GM13976 (cell line): ENCODE measurements at regions not wholly inside any gene's neighbourhood (a gene's known extent, or its start where the extent isn't known, plus 50 kb on each side); places are given as distances from the start of the nearest gene placed in this dataset.

Experiments used
- DNase-seq: peaks from one replicate; pipeline ENCODE4 v3.0.0; 2012; ENCODE audit warnings: low spot score
- in situ Hi-C: fragments of 300-500 bp; cut with MboI; formaldehyde crosslinking; loops from one replicate; pipeline ENCODE4 v1.12.0; 2022; ENCODE audit warnings: low sequenced_read_pairs, mixed read lengths, inconsistent platforms; ENCODE audit not compliant: unreplicated experiment
- TF ChIP-seq, protein P1 (sequence below): IDR thresholded peaks from 2 replicates; pipeline ENCODE4 v1.5.1; 2012; ENCODE audit warnings: borderline replicate concordance, mild to moderate bottlenecking; ENCODE audit not compliant: insufficient read depth; ENCODE audit errors: extremely low read depth, missing control alignments, control extremely low read depth

GRCh38 chr9:11457825-11458790 is 845.3 kb upstream of the PTPRD start:
- DNase-seq = no peak
- in situ Hi-C loops = no loop called here
- TF ChIP-seq, protein P1, sequence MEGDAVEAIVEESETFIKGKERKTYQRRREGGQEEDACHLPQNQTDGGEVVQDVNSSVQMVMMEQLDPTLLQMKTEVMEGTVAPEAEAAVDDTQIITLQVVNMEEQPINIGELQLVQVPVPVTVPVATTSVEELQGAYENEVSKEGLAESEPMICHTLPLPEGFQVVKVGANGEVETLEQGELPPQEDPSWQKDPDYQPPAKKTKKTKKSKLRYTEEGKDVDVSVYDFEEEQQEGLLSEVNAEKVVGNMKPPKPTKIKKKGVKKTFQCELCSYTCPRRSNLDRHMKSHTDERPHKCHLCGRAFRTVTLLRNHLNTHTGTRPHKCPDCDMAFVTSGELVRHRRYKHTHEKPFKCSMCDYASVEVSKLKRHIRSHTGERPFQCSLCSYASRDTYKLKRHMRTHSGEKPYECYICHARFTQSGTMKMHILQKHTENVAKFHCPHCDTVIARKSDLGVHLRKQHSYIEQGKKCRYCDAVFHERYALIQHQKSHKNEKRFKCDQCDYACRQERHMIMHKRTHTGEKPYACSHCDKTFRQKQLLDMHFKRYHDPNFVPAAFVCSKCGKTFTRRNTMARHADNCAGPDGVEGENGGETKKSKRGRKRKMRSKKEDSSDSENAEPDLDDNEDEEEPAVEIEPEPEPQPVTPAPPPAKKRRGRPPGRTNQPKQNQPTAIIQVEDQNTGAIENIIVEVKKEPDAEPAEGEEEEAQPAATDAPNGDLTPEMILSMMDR = no peak

- TF ChIP-seq, protein P1 = no peak
- in situ Hi-C loops = no loop called here
- no peak for DNase-seq
These were observed 856.9 kb upstream of the PTPRD start for GRCh38 chr9:11469745-11470144.

DNA sequence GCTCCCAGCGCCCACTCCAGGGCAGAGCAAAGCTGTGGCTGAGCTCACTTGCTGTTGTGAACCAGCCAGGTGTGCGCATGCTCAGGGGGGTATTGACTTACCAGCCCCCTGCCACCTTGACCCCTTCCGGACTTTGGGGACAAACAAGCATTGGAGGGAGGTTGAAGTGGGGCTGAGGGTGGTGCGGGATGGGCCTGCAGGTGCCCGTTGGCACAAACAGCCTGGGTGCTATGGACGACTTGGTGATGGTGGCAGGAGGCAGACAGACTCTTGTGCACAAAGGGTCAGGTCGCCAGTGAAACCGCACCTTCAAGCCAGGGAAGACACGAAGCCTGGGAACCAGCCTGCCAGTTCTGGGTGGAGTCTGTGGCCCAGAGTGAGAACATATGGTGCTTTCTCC is 858.5 kb upstream of the PTPRD start:
- no peak for DNase-seq
- in situ Hi-C loops = no loop called here
- TF ChIP-seq, protein P1 = no peak

- in situ Hi-C loops = no loop called here
- DNase-seq = no peak
- TF ChIP-seq, protein P1 = no peak
These were observed 888.0 kb upstream of the PTPRD start for GRCh38 chr9:11500780-11501179.

DNA sequence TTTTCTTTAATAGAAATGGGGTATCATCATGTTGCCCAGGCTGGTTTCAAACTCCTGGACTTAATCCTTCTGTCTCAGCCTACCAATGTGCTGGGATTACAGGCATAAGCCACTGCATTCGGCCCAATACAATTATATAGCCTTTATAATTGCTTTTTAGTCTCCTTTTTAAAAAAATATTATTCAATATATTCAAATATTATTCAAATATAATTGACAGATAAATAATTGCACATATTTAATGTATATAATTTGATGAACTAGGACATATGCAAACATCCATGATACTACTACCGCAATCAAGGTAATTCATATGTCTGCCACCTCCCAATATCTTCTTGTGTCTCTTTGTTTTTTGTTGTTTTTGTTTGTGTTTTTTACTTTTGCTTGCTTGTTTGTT is 894.2 kb upstream of the PTPRD start:
- no peak for DNase-seq
- TF ChIP-seq, protein P1 = no peak
- in situ Hi-C loops = no loop called here

DNA sequence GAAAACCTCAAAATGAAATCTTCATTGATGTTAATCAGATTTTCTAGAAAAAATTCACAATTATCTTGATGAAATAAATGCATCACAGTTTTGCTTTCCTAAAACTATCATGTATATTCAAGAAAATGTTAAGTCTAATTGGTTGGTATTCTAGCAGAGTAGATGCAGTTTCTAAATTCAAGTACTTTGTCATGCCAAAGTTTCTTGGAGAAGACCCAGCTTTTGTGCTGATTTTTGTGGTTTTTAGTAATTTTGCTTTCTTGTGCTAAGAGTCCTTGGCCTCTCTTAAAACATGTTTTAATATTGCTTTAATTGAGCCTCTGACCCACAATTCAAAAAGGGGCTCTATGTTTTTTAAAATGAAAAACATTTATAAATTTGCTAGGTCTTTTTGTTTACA is 924.8 kb upstream of the PTPRD start:
- TF ChIP-seq, protein P1 = no peak
- in situ Hi-C loops = no loop called here
- no peak for DNase-seq

DNA sequence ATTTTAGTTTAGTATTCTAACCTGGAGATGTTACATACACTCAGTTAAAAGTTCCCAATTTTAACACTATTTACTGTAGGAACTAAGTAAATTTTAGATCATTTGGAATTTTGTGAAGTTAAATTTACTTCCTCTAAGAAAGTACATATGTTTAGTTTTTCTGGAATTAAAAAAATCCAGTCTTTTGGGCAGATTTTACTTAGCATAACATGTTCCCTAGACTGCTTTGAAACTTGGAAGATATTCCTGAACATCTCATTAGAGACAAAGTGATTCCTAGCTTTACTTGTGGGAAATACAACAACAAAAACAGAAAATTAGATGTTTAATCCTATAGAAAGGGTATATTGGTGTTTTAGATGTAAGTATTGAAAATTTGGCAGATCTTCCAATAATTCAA is 930.0 kb upstream of the PTPRD start:
- DNase-seq = no peak
- TF ChIP-seq, protein P1 = no peak
- in situ Hi-C loops = no loop called here
